Esophagus muscularis mucosa (tissue), 3 donors: ENCODE measurements at regions not wholly inside any gene's neighbourhood (a gene's known extent, or its start where the extent isn't known, plus 50 kb on each side); places are given as distances from the start of the nearest gene placed in this dataset.

Source experiments
- POLR2A ChIP-seq: fragments of 450-650 bp; IDR thresholded peaks from one replicate; pipeline ENCODE4 v1.6.1; 2017; ENCODE audit warnings: antibody characterized with exemption, moderate library complexity, mild to moderate bottlenecking, low read depth
- TF ChIP-seq, protein P1 (sequence below), 3 experiments: fragments of 200-600 bp in 2 of 3; fragments of 450-650 bp in 1 of 3; sonication (generic) in 2 of 3; IDR thresholded peaks; one replicate each; pipeline ENCODE4 v1.5.1; 2017 to 2019; ENCODE audit warnings: antibody characterized with exemption in 3 of 3, mild to moderate bottlenecking in 2 of 3, moderate library complexity in 1 of 3

DNA sequence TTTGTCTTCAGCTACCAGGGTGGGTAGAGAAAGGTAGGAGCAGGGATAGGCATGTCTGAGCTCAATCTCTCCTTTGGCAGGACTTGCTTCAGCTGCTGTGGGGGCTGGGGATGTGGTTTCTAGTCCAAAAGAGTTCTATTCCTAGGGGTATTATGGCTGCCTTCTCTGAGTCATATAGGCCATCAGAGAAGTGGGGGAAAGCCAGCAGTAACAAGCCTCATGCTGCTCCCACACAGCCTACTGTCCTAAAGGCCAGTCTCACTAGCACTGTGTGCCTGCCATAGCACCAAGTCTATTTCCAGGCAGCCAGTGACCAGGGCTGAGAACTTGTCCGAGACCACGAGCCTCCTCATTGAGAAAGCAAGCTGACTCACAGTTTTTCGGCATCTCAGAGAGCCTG lies 270.6 kb downstream of the DCAF12L2 start:
- TF ChIP-seq POLR2A: no peak
- TF ChIP-seq, protein P1, sequence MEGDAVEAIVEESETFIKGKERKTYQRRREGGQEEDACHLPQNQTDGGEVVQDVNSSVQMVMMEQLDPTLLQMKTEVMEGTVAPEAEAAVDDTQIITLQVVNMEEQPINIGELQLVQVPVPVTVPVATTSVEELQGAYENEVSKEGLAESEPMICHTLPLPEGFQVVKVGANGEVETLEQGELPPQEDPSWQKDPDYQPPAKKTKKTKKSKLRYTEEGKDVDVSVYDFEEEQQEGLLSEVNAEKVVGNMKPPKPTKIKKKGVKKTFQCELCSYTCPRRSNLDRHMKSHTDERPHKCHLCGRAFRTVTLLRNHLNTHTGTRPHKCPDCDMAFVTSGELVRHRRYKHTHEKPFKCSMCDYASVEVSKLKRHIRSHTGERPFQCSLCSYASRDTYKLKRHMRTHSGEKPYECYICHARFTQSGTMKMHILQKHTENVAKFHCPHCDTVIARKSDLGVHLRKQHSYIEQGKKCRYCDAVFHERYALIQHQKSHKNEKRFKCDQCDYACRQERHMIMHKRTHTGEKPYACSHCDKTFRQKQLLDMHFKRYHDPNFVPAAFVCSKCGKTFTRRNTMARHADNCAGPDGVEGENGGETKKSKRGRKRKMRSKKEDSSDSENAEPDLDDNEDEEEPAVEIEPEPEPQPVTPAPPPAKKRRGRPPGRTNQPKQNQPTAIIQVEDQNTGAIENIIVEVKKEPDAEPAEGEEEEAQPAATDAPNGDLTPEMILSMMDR (IDR thresholded peaks at IDR 0.05): no peak
